Pancreas (tissue), 10 donors: ENCODE measurements at regions not wholly inside any gene's neighbourhood (a gene's known extent, or its start where the extent isn't known, plus 50 kb on each side); places are given as distances from the start of the nearest gene placed in this dataset.

Experiments used
- ATAC-seq, 4 donors: fragments of 200-7000 bp; cut with Tn5 transposase; one replicate each; pipeline versions ENCODE4 v1.8.0 to v1.9.1; 2020; ENCODE audit warnings: mild to moderate bottlenecking in 4 of 4, moderate library complexity in 4 of 4
- DNase-seq, 6 donors: peaks; one replicate each; pipeline ENCODE4 v3.0.0-alpha.2; 2020
- FAIRE-seq: peaks from 2 replicates; lab custom pipeline; 2012; peaks lifted over from hg19 to GRCh38; lab: Jason Lieb, UNC
- H3K27ac ChIP-seq, 4 donors: fragments of 200-600 bp; sonication (generic); 1 replicate in 3 of 4; 2 replicates in 1 of 4; pipeline versions ENCODE4 v1.5.0 to v1.8.0; 2020
- H3K27me3 ChIP-seq, 4 donors: fragments of 200-600 bp; one replicate each; pipeline ENCODE4 v1.8.0; 2021
- H3K36me3 ChIP-seq, 3 donors: fragments of 200-600 bp; sonication (generic) in 1 of 3; one replicate each; pipeline versions ENCODE4 v1.5.0 to v1.8.0; 2020 to 2021
- H3K4me1 ChIP-seq, 3 donors: fragments of 200-600 bp; one replicate each; pipeline ENCODE4 v1.8.0; 2021
- H3K4me3 ChIP-seq, 4 donors: fragments of 200-600 bp; sonication (generic) in 2 of 4; one replicate each; pipeline versions ENCODE4 v1.5.0 to v1.8.0; 2020 to 2021
- H3K9me3 ChIP-seq, 4 donors: fragments of 200-600 bp; one replicate each; pipeline ENCODE4 v1.8.0; 2021
- WGBS, 2 donors: extraction: QIAGEN DNeasy Blood & Tissue Kit; methylation state at CpG; one replicate each; pipeline ENCODE4 v1.1.7; 2013; 5-methylcytosine and 5-hydroxymethylcytosine counted together
- intact Hi-C, 3 donors: fragments of 100-400 bp; cut with DNase I; formaldehyde crosslinking; loops; one replicate each; pipeline versions ENCODE4 v1.11.1 to v1.14.2; 2022
- TF ChIP-seq, protein P1 (sequence below), 4 donors: fragments of 200-600 bp; sonication (generic) in 3 of 4; IDR thresholded peaks; one replicate each; pipeline versions ENCODE4 v1.5.0 to v1.8.0; 2021; ENCODE audit warnings: antibody characterized with exemption in 4 of 4
- donor health status: healthy with polysubstance abuse.
- donor health status: DM: no; HTN: no; CAD: no; lungs with moderate emphysema.
- donor health status: DM: no; HTN: no; CAD: no.
- donor health status: control.
- donor health status: control.
- donor health status: Bipolar disorder and iron deficiency.
- donor health status: DM: yes; HTN: yes; CAD: no.
- donor health status: DM: no; HTN: no; CAD: no.
- donor health status: DM: no; HTN: no; CAD: no.
- donor health status: DM: yes; HTN: yes; CAD: no.

DNA sequence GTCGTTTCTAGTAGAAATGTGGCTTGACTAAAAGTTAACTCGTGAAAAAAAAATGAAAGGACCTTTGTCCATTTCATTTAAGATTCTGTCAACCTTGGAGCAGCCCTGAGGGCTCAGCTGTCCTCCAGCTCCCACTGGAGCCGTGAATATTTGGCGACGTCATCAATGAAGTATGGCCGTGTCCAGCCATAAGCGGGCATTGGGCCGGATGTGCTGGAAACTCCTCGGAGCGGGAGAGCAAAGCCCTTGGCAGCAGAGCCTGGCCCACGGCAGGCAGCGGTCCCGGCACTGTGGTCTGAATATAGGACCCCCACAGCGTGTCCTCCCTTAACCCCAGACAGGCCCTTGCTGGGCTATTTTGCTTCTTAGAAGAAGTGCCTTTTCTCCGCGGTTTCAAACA lies 50.0 kb downstream of the JAKMIP3 start:
- intact Hi-C loops, result no loop called here
- FAIRE-seq, result no peak
- TF ChIP-seq, protein P1, sequence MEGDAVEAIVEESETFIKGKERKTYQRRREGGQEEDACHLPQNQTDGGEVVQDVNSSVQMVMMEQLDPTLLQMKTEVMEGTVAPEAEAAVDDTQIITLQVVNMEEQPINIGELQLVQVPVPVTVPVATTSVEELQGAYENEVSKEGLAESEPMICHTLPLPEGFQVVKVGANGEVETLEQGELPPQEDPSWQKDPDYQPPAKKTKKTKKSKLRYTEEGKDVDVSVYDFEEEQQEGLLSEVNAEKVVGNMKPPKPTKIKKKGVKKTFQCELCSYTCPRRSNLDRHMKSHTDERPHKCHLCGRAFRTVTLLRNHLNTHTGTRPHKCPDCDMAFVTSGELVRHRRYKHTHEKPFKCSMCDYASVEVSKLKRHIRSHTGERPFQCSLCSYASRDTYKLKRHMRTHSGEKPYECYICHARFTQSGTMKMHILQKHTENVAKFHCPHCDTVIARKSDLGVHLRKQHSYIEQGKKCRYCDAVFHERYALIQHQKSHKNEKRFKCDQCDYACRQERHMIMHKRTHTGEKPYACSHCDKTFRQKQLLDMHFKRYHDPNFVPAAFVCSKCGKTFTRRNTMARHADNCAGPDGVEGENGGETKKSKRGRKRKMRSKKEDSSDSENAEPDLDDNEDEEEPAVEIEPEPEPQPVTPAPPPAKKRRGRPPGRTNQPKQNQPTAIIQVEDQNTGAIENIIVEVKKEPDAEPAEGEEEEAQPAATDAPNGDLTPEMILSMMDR (IDR thresholded peaks at IDR 0.05), result no peak
- no peak for ATAC-seq
- Histone ChIP-seq H3K9me3 (no peaks in the 10 kb centered on the region), H3K36me3 (no peaks in the 10 kb centered on the region), H3K4me1 (no peaks in the 10 kb centered on the region), H3K27me3 (no peaks in the 10 kb centered on the region), H3K27ac (no peak overlapping the region), H3K4me3 (no peak overlapping the region)
- 53 to 58% methylated on average over 16 of the region's 16 CpGs for WGBS, 2 donors
- DNase-seq, result no peak

GRCh38 chr10:132117146-132117545 lies 51.4 kb downstream of the JAKMIP3 start:
- intact Hi-C loops, result no loop called here
- H3K27ac ChIP-seq, result no peak overlapping the region
- FAIRE-seq (no peak), DNase-seq (no peak), ATAC-seq (no peak)
- no peak overlapping the region for H3K4me3 ChIP-seq
- H3K9me3 ChIP-seq, result no peaks in the 10 kb centered on the region
- H3K27me3 ChIP-seq, result no peaks in the 10 kb centered on the region
- H3K4me1 ChIP-seq, result no peaks in the 10 kb centered on the region
- WGBS, 2 donors, result 75 to 84% methylated on average over 23 of the region's 23 CpGs
- TF ChIP-seq, protein P1 (IDR thresholded peaks at IDR 0.05), result no peak
- H3K36me3 ChIP-seq, result no peaks in the 10 kb centered on the region

- TF ChIP-seq, protein P1 (IDR thresholded peaks at IDR 0.05), result no peak
- Histone ChIP-seq H3K27ac (no peak overlapping the region), H3K9me3 (no peaks in the 10 kb centered on the region), H3K36me3 (no peaks in the 10 kb centered on the region), H3K27me3 (no peaks in the 10 kb centered on the region), H3K4me3 (no peak overlapping the region), H3K4me1 (no peaks in the 10 kb centered on the region)
- ATAC-seq (no peak), FAIRE-seq (no peak), DNase-seq (no peak)
- WGBS, 2 donors, result 81 to 87% methylated on average over 18 to 21 of the region's 21 CpGs
- intact Hi-C loops, result no loop called here
These were observed 52.0 kb downstream of the JAKMIP3 start for GRCh38 chr10:132117636-132118190.

DNA sequence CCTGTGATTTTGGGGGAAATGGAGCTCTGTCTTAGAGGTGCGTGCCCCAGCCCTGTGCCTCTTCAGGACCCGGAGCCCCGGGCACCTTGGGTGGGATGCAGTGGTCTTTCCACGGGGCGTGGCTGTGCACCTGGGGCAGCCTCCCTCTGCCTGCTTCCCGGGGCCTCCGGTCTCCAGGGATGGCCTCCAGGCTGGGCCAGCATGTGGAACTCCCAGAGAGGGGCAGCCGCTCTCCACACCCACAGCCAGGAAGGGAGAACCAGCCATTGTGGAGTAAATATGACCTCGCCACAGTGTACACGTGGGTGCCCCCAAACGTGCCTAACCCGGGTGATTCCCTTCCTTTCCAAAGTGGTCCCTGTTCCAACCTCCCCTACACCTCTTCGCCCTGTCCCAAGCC lies 52.6 kb downstream of the JAKMIP3 start:
- ATAC-seq, result no peak
- Histone ChIP-seq H3K36me3 (no peaks in the 10 kb centered on the region), H3K4me3 (no peak overlapping the region), H3K27me3 (no peaks in the 10 kb centered on the region), H3K9me3 (no peaks in the 10 kb centered on the region), H3K27ac (no peak overlapping the region), H3K4me1 (no peaks in the 10 kb centered on the region)
- TF ChIP-seq, protein P1 (IDR thresholded peaks at IDR 0.05), result no peak
- peak in 1 of 6 donors; percentile 38 for DNase-seq
- 72 to 80% methylated on average over 13 of the region's 13 CpGs for WGBS, 2 donors
- intact Hi-C loops, result no loop called here
- FAIRE-seq, result no peak

DNA sequence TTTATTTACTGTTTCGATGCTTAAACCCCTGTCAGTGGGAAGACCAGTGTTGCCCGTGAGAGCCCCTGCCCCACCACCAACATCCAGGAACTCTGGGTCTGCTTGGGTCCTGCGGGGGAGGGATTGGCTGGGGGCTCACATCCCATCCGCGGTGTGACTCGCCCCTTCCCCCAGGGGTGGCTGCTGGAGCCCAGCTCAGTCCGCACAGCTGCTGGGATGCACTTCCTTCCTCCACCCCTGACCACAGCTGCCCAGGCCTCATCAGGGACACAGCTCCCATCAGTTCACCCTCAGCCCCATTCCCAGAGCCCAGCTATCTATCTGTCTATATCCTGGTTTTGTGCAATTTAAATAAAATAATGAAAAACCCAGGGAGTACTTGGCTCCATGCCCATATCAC lies 54.5 kb downstream of the JAKMIP3 start:
- 76 to 82% methylated on average over 7 of the region's 7 CpGs for WGBS, 2 donors
- no peaks in the 10 kb centered on the region for H3K4me1 ChIP-seq
- no peaks in the 10 kb centered on the region for H3K27me3 ChIP-seq
- H3K27ac ChIP-seq, result no peak overlapping the region
- ATAC-seq, result no peak
- peak in 1 of 6 donors; percentile 44 for DNase-seq
- intact Hi-C loops, result no loop called here
- no peaks in the 10 kb centered on the region for H3K36me3 ChIP-seq
- FAIRE-seq, result no peak
- H3K9me3 ChIP-seq, result no peaks in the 10 kb centered on the region
- H3K4me3 ChIP-seq, result no peak overlapping the region
- TF ChIP-seq, protein P1 (IDR thresholded peaks at IDR 0.05), result no peak
